ENCODE measurements at regions not wholly inside any gene's neighbourhood (a gene's known extent, or its start where the extent isn't known, plus 50 kb on each side); places are given as distances from the start of the nearest gene placed in this dataset.
"Not testable (repeated sequence)": the region's sequence is repeated elsewhere in the genome, so short reads cannot be mapped to it uniquely, and the experiment has no call there.

- peaks cover 0 to 6% (median 6%) of the 10 kb centered on the region in 3 donors for H3K4me1 Mint-ChIP-seq
- H3K4me3 Mint-ChIP-seq = no peak overlapping the region
- H3K9me3 Mint-ChIP-seq = no peaks in the 10 kb centered on the region
- H3K27me3 Mint-ChIP-seq = no peaks in the 10 kb centered on the region
- no peaks in the 10 kb centered on the region for H3K36me3 Mint-ChIP-seq
- H3K27ac Mint-ChIP-seq = no peak overlapping the region
Observed at GRCh38 chr1:184163674-184164465, 112.3 kb downstream of the TSEN15 start.

GRCh38 chr1:184164536-184164935 lies 113.0 kb downstream of the TSEN15 start:
- no peak overlapping the region for H3K27ac Mint-ChIP-seq
- no peaks in the 10 kb centered on the region for H3K9me3 Mint-ChIP-seq
- no peaks in the 10 kb centered on the region for H3K27me3 Mint-ChIP-seq
- H3K36me3 Mint-ChIP-seq = no peaks in the 10 kb centered on the region
- H3K4me3 Mint-ChIP-seq = no peak overlapping the region
- peaks cover 0 to 6% (median 6%) of the 10 kb centered on the region in 3 donors for H3K4me1 Mint-ChIP-seq

GRCh38 chr1:184166485-184166884 lies 115.0 kb downstream of the TSEN15 start:
- H3K27ac Mint-ChIP-seq = no peak overlapping the region
- no peaks in the 10 kb centered on the region for H3K9me3 Mint-ChIP-seq
- peaks cover 0 to 6% (median 6%) of the 10 kb centered on the region in 3 donors for H3K4me1 Mint-ChIP-seq
- no peaks in the 10 kb centered on the region for H3K36me3 Mint-ChIP-seq
- no peak overlapping the region for H3K4me3 Mint-ChIP-seq
- H3K27me3 Mint-ChIP-seq = no peaks in the 10 kb centered on the region

GRCh38 chr1:184167352-184167751 lies 115.8 kb downstream of the TSEN15 start:
- no peaks in the 10 kb centered on the region for H3K36me3 Mint-ChIP-seq
- H3K4me3 Mint-ChIP-seq = no peak overlapping the region

GRCh38 chr1:184170719-184171118 lies 119.2 kb downstream of the TSEN15 start:
- Mint-ChIP-seq H3K4me1 (peaks cover 0 to 3% (median 0%) of the 10 kb centered on the region in 3 donors), H3K27ac (no peak overlapping the region), H3K4me3 (no peak overlapping the region), H3K9me3 (peaks cover 0 to 2% (median 0%) of the 10 kb centered on the region in 3 donors), H3K27me3 (no peaks in the 10 kb centered on the region), H3K36me3 (peaks cover 2% of the 10 kb centered on the region)

More at GRCh38 chr1:184167352-184167751, 115.8 kb downstream of the TSEN15 start:
- Mint-ChIP-seq H3K27me3 (no peaks in the 10 kb centered on the region), H3K4me1 (peaks cover 0 to 6% (median 6%) of the 10 kb centered on the region in 3 donors), H3K27ac (no peak overlapping the region), H3K9me3 (no peaks in the 10 kb centered on the region)

GRCh38 chr1:184176058-184176457 lies 124.5 kb downstream of the TSEN15 start:
- H3K4me1 Mint-ChIP-seq = no peaks in the 10 kb centered on the region
- H3K27ac Mint-ChIP-seq = no peak overlapping the region
- H3K4me3 Mint-ChIP-seq = no peak overlapping the region
- H3K27me3 Mint-ChIP-seq = no peaks in the 10 kb centered on the region
- H3K9me3 Mint-ChIP-seq = peaks cover 0 to 4% (median 0%) of the 10 kb centered on the region in 3 donors
- H3K36me3 Mint-ChIP-seq = peaks cover 2% of the 10 kb centered on the region

- Mint-ChIP-seq H3K4me1 (no peaks in the 10 kb centered on the region), H3K36me3 (peaks cover 2% of the 10 kb centered on the region), H3K9me3 (peaks cover 0 to 7% (median 5%) of the 10 kb centered on the region in 3 donors), H3K27ac (no peak overlapping the region), H3K27me3 (no peaks in the 10 kb centered on the region), H3K4me3 (no peak overlapping the region)
Observed at GRCh38 chr1:184181044-184181443, 129.5 kb downstream of the TSEN15 start.

GRCh38 chr1:184183919-184184318 lies 132.4 kb downstream of the TSEN15 start:
- H3K36me3 Mint-ChIP-seq = peaks cover 2% of the 10 kb centered on the region
- H3K9me3 Mint-ChIP-seq = peaks cover 1 to 7% (median 5%) of the 10 kb centered on the region in 3 donors
- H3K4me1 Mint-ChIP-seq = peaks cover 0 to 1% (median 0%) of the 10 kb centered on the region in 3 donors
- H3K27me3 Mint-ChIP-seq = peaks cover 1% of the 10 kb centered on the region
- H3K4me3 Mint-ChIP-seq = no peak overlapping the region
- H3K27ac Mint-ChIP-seq = no peak overlapping the region

- not testable (repeated sequence) for H3K4me1 Mint-ChIP-seq, H3K4me3 Mint-ChIP-seq, H3K27me3 Mint-ChIP-seq, H3K36me3 Mint-ChIP-seq, H3K27ac Mint-ChIP-seq, H3K9me3 Mint-ChIP-seq
Observed at GRCh38 chr1:184184614-184185013, 133.1 kb downstream of the TSEN15 start.

- Mint-ChIP-seq H3K9me3 (peaks cover 1 to 7% (median 5%) of the 10 kb centered on the region in 3 donors), H3K4me1 (peaks cover 0 to 1% (median 0%) of the 10 kb centered on the region in 3 donors), H3K4me3 (no peak overlapping the region), H3K27ac (no peak overlapping the region), H3K36me3 (peaks cover 2% of the 10 kb centered on the region), H3K27me3 (peaks cover 4% of the 10 kb centered on the region)
Observed at GRCh38 chr1:184185347-184185746, 133.8 kb downstream of the TSEN15 start.

GRCh38 chr1:184186167-184186566 lies 134.6 kb downstream of the TSEN15 start:
- Mint-ChIP-seq H3K9me3 (peaks cover 1 to 5% (median 5%) of the 10 kb centered on the region in 3 donors), H3K27ac (no peak overlapping the region), H3K4me1 (peaks cover 0 to 1% (median 0%) of the 10 kb centered on the region in 3 donors), H3K27me3 (peaks cover 7% of the 10 kb centered on the region), H3K36me3 (peaks cover 2% of the 10 kb centered on the region), H3K4me3 (no peak overlapping the region)

- peaks cover 1 to 5% (median 5%) of the 10 kb centered on the region in 3 donors for H3K9me3 Mint-ChIP-seq
- H3K27ac Mint-ChIP-seq = no peak overlapping the region
- H3K4me1 Mint-ChIP-seq = peaks cover 0 to 2% (median 0%) of the 10 kb centered on the region in 3 donors
- H3K4me3 Mint-ChIP-seq = no peak overlapping the region
- no peaks in the 10 kb centered on the region for H3K36me3 Mint-ChIP-seq
- H3K27me3 Mint-ChIP-seq = peaks cover 7% of the 10 kb centered on the region
Observed at GRCh38 chr1:184187097-184187496, 135.6 kb downstream of the TSEN15 start.

- H3K4me3 Mint-ChIP-seq = no peak overlapping the region
- no peaks in the 10 kb centered on the region for H3K36me3 Mint-ChIP-seq
- peaks cover 1 to 5% (median 5%) of the 10 kb centered on the region in 3 donors for H3K9me3 Mint-ChIP-seq
- peaks cover 7% of the 10 kb centered on the region for H3K27me3 Mint-ChIP-seq
- H3K4me1 Mint-ChIP-seq = peaks cover 0 to 2% (median 0%) of the 10 kb centered on the region in 3 donors
- no peak overlapping the region for H3K27ac Mint-ChIP-seq
Observed at GRCh38 chr1:184188037-184188436, 136.5 kb downstream of the TSEN15 start.

- Mint-ChIP-seq H3K9me3 (peaks cover 1 to 5% (median 3%) of the 10 kb centered on the region in 3 donors), H3K27me3 (peaks cover 10% of the 10 kb centered on the region), H3K4me1 (peaks cover 0 to 2% (median 0%) of the 10 kb centered on the region in 3 donors), H3K27ac (no peak overlapping the region), H3K36me3 (no peaks in the 10 kb centered on the region), H3K4me3 (no peak overlapping the region)
Observed at GRCh38 chr1:184189361-184189760, 137.8 kb downstream of the TSEN15 start.

- Mint-ChIP-seq H3K4me3 (no peak overlapping the region), H3K36me3 (no peaks in the 10 kb centered on the region), H3K27me3 (peaks cover 10% of the 10 kb centered on the region), H3K9me3 (peaks cover 0 to 1% (median 0%) of the 10 kb centered on the region in 3 donors), H3K4me1 (peaks cover 0 to 2% (median 0%) of the 10 kb centered on the region in 3 donors), H3K27ac (no peak overlapping the region)
Observed at GRCh38 chr1:184190616-184191015, 139.1 kb downstream of the TSEN15 start.

- Mint-ChIP-seq H3K27me3 (peaks cover 10% of the 10 kb centered on the region), H3K4me3 (no peak overlapping the region), H3K36me3 (no peaks in the 10 kb centered on the region), H3K4me1 (peaks cover 0 to 2% (median 0%) of the 10 kb centered on the region in 3 donors), H3K27ac (no peak overlapping the region), H3K9me3 (peaks cover 0 to 1% (median 0%) of the 10 kb centered on the region in 3 donors)
Observed at GRCh38 chr1:184191181-184191621, 139.7 kb downstream of the TSEN15 start.

Measured in IgD-negative memory B cell (primary cell).